IPS-15b (cell line): ENCODE measurements at regions not wholly inside any gene's neighbourhood (a gene's known extent, or its start where the extent isn't known, plus 50 kb on each side); places are given as distances from the start of the nearest gene placed in this dataset.

ENCODE experiments used
- H3K27me3 ChIP-seq: one replicate; pipeline ENCODE4 v1.6.1; 2013; ENCODE audit warnings: low read length; ENCODE audit not compliant: control insufficient read depth, insufficient read depth
- H3K36me3 ChIP-seq: one replicate; pipeline ENCODE4 v1.6.1; 2013; ENCODE audit warnings: low read length; ENCODE audit not compliant: control insufficient read depth, insufficient read depth
- H3K4me1 ChIP-seq: one replicate; pipeline ENCODE4 v1.6.1; 2013; ENCODE audit warnings: mild to moderate bottlenecking, low read length; ENCODE audit not compliant: control insufficient read depth, insufficient read depth
- H3K4me3 ChIP-seq: one replicate; pipeline ENCODE4 v1.5.1; 2013; ENCODE audit warnings: low read depth, low read length
- H3K9ac ChIP-seq: one replicate; pipeline ENCODE4 v1.6.1; 2013; ENCODE audit warnings: low read depth, mild to moderate bottlenecking, low read length
- H3K9me3 ChIP-seq: one replicate; pipeline ENCODE4 v1.6.1; 2013; ENCODE audit warnings: mild to moderate bottlenecking, low read length; ENCODE audit not compliant: control insufficient read depth, insufficient read depth

DNA sequence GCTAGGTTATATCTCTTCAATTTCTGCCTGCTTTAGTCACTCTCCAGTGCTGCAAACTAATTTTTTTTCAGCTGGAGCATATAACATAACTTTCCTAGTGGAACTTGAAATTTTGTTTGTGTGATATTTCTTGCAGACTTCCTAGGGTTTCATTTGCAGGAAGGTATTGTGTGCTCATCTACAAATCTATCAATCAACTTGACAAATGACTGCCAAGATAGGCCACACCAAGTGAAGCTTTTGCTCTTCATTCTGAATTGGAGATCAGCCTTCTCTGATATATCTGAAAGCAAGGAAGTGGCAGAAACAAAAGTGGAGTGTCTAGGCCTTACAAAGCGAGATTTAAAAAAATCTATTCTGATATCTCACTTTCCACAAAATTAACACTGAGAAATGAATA lies 551.1 kb upstream of the LRFN5 start:
- no peak overlapping the region for H3K9ac ChIP-seq
- no peaks in the 10 kb centered on the region for H3K9me3 ChIP-seq
- H3K36me3 ChIP-seq: no peaks in the 10 kb centered on the region
- H3K4me1 ChIP-seq: no peaks in the 10 kb centered on the region
- H3K27me3 ChIP-seq: no peaks in the 10 kb centered on the region
- H3K4me3 ChIP-seq: no peak overlapping the region

DNA sequence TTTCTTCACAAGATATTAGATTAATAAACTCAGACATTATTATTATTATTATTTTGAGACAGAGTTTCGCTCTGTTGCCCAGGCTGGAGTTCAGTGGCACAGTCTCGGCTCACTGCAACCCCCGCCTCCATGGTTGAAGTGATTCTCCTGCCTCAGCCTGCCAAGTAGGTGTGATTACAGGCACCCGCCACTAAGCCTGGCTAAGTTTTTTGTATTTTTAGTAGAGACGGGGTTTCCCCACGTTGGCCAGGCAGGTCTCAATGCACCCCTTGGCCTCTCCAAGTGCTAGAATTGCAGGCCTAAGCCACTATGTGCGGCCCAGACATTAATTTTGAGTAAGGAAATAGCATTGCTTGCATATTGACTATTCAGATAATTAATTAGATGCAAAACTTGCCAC lies 554.9 kb upstream of the LRFN5 start:
- Histone ChIP-seq H3K36me3 (no peaks in the 10 kb centered on the region), H3K4me1 (no peaks in the 10 kb centered on the region), H3K9ac (no peak overlapping the region), H3K9me3 (no peaks in the 10 kb centered on the region), H3K4me3 (no peak overlapping the region), H3K27me3 (no peaks in the 10 kb centered on the region)

DNA sequence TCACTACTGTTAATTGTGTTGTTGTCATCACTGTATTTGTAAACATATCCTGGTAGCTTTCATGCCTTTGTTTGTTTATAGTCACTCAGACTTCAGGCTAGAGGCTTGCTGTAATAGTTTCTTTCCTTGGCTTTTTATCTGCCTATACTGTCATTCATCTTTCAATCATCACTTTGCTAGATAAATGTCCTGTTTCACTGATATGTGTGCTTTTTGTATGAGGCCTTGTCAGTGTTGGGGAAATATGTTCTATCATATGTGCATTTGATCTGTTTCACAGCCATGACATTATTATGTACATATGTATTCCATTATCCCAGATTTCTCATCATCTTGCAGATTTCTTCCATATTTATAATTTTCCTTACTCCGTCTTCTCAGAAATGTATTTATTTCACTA lies 558.9 kb upstream of the LRFN5 start:
- Histone ChIP-seq H3K4me1 (no peaks in the 10 kb centered on the region), H3K9me3 (no peaks in the 10 kb centered on the region)

DNA sequence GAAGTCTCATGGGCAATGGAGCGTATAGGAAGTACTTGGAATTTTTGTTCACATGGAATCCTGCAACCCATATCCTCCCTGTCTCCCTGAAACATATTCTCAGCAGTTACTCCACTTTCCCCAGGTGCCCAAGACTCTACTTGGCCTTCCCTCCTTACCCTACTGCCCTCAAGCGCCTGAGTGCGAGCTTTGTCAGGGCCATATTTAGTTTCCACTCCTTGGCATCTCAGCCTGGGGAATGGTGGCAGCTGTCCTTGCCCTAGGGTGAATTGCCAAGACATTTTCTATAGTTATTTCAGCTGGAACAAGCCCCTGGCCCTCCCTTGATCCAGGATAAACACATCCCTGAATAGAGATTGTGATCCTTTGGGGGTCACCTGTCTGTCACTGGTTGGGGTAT lies 569.3 kb upstream of the LRFN5 start:
- Histone ChIP-seq H3K9ac (no peak overlapping the region), H3K27me3 (no peaks in the 10 kb centered on the region), H3K36me3 (no peaks in the 10 kb centered on the region), H3K9me3 (no peaks in the 10 kb centered on the region), H3K4me1 (no peaks in the 10 kb centered on the region), H3K4me3 (no peak overlapping the region)

More for the DNA sequence above, 558.9 kb upstream of the LRFN5 start:
- Histone ChIP-seq H3K4me3 (no peak overlapping the region), H3K27me3 (no peaks in the 10 kb centered on the region), H3K36me3 (no peaks in the 10 kb centered on the region), H3K9ac (no peak overlapping the region)

DNA sequence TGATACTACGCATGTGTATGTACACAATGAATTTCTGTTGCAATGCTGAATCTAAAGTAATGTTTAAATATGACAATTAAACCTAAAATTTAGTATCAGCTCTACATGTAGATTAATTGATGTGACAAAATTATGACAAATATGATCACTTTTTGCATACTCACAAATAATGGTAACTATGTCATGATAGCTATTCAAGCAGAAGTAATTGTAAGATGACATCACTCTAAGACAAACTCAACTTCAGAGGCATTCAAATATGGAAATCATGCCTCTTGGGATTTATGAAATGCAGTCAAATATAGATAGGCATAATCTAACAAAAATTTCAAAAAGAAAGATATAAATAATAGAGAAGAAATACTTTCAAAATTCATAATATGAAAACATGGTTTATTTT lies 571.7 kb upstream of the LRFN5 start:
- Histone ChIP-seq H3K9me3 (no peaks in the 10 kb centered on the region), H3K4me1 (no peaks in the 10 kb centered on the region), H3K27me3 (no peaks in the 10 kb centered on the region), H3K4me3 (no peak overlapping the region), H3K9ac (no peak overlapping the region), H3K36me3 (no peaks in the 10 kb centered on the region)

DNA sequence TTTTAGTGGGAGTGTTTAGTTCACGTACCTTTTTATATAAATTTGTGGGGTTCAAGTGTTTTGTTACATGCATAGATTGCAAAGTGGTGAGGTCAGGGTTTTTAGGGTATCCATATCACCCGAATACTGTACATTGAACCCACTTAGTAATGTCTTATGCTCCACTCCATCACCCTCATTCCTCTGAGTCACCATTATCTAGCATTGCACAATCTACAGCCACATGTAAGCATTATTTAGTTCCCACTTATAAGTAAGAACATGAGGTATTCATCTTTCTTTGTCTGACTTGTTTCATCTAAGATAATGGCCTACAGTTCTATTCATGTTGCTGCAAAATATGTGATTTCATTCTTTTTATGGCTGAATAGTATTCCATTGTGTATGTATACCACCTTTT lies 583.7 kb upstream of the LRFN5 start:
- Histone ChIP-seq H3K36me3 (no peaks in the 10 kb centered on the region), H3K4me1 (no peaks in the 10 kb centered on the region), H3K4me3 (no peak overlapping the region), H3K9me3 (no peaks in the 10 kb centered on the region), H3K27me3 (no peaks in the 10 kb centered on the region), H3K9ac (no peak overlapping the region)

DNA sequence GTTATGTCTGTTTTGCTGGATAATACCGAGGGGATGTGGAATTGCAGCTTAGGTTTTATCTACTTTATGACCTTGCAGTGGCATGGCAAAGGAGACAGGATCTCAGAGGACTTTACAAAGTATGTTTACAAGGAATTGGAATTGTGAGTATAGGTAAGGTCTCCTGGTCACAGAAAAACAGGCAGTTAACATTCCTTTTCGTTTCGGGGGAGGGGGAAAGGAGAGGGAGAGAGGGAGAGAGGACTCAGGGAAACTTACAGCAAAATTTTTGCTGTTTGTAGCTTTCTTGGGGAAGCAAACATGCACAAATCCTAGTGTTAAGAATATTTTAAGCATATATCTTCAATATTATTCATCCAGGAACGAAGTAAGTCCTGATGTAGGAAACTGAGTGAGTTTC lies 590.5 kb upstream of the LRFN5 start:
- no peak overlapping the region for H3K4me3 ChIP-seq
- H3K27me3 ChIP-seq: no peaks in the 10 kb centered on the region
- H3K9ac ChIP-seq: no peak overlapping the region
- no peaks in the 10 kb centered on the region for H3K36me3 ChIP-seq
- no peaks in the 10 kb centered on the region for H3K9me3 ChIP-seq
- no peaks in the 10 kb centered on the region for H3K4me1 ChIP-seq

DNA sequence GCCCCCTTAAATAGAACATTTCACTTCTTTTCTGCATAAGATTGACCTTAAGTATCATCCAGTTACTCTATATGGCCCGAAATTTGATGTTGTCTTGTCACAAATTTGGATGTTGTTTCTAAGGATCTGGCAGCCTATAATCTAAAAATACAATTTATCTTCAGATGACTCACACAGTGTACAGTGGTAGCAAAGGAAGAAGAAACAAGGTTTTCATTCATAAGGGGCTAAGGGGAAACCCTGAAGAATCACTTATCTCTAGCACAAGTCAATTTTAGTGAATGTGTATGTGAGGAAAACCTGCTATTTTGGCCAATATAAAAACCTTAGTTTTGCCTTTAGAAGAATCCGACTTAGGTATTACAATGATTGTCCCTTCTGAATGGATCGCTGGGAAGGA lies 606.3 kb upstream of the LRFN5 start:
- Histone ChIP-seq H3K9ac (no peak overlapping the region), H3K27me3 (no peaks in the 10 kb centered on the region), H3K9me3 (no peaks in the 10 kb centered on the region), H3K36me3 (no peaks in the 10 kb centered on the region), H3K4me1 (no peaks in the 10 kb centered on the region), H3K4me3 (no peak overlapping the region)

DNA sequence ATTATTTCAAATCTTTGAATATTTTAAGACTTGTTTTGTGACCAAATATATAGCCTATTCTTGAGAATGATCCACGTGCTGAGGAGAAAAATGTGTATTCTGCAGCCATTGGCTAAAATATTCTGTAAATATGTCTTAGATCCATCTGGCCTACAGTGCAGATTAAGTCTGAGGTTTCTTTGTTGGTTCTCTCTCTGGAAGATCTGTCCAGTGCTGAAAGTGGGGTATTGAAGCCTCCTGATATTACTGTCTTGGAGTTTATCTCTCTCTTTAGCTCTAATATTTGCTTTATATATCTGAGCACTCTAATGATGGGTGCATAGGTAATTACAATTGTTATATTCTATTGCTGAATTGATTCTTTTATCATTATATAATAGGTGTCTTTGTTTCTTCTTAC lies 617.4 kb upstream of the LRFN5 start:
- Histone ChIP-seq H3K4me3 (no peak overlapping the region), H3K27me3 (no peaks in the 10 kb centered on the region), H3K9me3 (no peaks in the 10 kb centered on the region), H3K36me3 (no peaks in the 10 kb centered on the region), H3K4me1 (no peaks in the 10 kb centered on the region), H3K9ac (no peak overlapping the region)

DNA sequence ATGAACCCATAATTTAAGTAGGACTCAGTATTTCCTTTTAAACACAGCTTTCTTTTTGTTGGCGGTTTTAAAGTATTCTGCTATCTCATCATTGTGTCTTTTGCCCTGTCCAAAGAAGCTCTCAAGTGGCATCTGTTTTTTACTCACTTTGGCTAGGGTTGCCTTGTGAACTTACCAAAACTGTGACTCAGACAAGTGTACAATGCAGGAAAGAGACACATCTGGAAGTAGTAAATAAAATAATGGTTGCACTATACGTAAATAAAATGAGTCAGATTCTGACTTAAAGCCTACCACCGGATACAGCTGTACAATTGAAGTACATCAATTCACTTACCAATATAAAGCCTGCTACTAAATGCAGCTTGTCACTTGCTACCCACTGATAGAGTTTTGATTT lies 619.2 kb upstream of the LRFN5 start:
- H3K9me3 ChIP-seq: no peaks in the 10 kb centered on the region
- H3K36me3 ChIP-seq: no peaks in the 10 kb centered on the region
- no peak overlapping the region for H3K4me3 ChIP-seq
- H3K9ac ChIP-seq: no peak overlapping the region
- H3K4me1 ChIP-seq: no peaks in the 10 kb centered on the region
- no peaks in the 10 kb centered on the region for H3K27me3 ChIP-seq

DNA sequence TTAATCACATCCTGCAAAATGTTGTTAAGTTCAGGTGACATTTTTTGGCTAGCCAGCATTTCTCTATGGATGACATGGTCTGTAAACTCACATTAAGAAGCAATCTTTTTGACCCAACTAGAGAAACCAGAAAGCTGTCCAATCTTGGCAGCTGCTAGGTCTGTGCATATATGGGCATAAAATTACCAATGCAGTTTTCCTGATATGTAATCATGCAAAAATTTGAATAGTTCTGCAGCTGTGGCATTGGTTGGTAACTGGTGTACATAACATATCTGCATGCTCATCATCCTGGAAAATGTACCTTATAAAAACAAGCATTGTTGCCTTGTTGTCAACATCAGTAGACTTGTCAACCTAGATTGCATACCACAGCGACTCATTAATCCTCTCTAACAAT lies 620.0 kb upstream of the LRFN5 start:
- Histone ChIP-seq H3K9ac (no peak overlapping the region), H3K27me3 (no peaks in the 10 kb centered on the region), H3K36me3 (no peaks in the 10 kb centered on the region), H3K9me3 (no peaks in the 10 kb centered on the region), H3K4me1 (no peaks in the 10 kb centered on the region), H3K4me3 (no peak overlapping the region)

DNA sequence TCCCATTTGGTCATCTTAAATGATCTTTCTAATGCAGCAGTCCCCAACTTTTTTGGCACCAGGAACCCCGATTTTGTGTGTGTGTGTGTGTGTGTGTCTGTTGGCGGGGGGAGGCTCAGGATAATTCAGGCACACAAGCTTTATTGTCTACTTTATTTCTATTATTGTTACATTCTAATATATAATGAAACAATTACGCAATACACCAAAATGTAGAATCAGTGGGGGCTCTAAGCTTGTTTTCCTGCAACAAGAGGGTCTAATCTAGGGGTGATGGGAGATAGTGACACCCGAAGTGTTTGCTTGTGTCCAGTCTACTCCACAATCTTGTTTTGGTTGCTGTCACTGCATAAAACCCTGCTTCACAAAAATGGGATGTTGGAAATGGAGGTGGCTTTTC lies 621.1 kb upstream of the LRFN5 start:
- no peak overlapping the region for H3K9ac ChIP-seq
- no peaks in the 10 kb centered on the region for H3K36me3 ChIP-seq
- H3K4me1 ChIP-seq: no peaks in the 10 kb centered on the region
- no peaks in the 10 kb centered on the region for H3K9me3 ChIP-seq
- no peak overlapping the region for H3K4me3 ChIP-seq
- no peaks in the 10 kb centered on the region for H3K27me3 ChIP-seq

DNA sequence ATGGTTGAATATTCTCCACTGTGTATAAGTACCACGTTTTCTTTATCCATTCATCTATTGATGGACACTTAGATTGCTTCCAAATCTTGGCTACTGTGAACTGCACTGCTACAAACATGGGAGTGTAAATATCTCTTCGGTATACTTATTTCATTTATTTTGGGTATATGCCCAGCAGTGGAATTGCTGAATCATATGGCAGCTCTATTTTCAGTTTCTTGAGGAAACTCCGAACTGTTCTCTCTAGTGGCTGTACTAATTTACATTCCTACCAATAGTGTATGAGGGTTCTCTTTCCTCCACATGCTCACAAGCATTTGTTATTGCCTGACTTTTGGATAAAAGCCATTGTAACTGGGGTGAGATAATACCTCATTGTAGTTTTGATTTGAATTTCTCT lies 623.1 kb upstream of the LRFN5 start:
- Histone ChIP-seq H3K9me3 (no peaks in the 10 kb centered on the region), H3K4me1 (no peaks in the 10 kb centered on the region), H3K36me3 (no peaks in the 10 kb centered on the region)

More for the DNA sequence above, 623.1 kb upstream of the LRFN5 start:
- H3K4me3 ChIP-seq: no peak overlapping the region
- H3K27me3 ChIP-seq: no peaks in the 10 kb centered on the region
- no peak overlapping the region for H3K9ac ChIP-seq
